HG03432 (cell line): ENCODE measurements at regions not wholly inside any gene's neighbourhood (a gene's known extent, or its start where the extent isn't known, plus 50 kb on each side); places are given as distances from the start of the nearest gene placed in this dataset.
"Not testable (repeated sequence)": the region's sequence is repeated elsewhere in the genome, so short reads cannot be mapped to it uniquely, and the experiment has no call there.

ENCODE experiments used
- ATAC-seq: cut with Tn5 transposase; IDR thresholded peaks from one replicate; pipeline ENCODE4 v1.9.1; 2021; ENCODE audit warnings: mild to moderate bottlenecking, moderate library complexity; ENCODE audit not compliant: unreplicated experiment

GRCh38 chr4:66855956-66856355 lies 689.3 kb downstream of the CENPC start:
- no peak for ATAC-seq

GRCh38 chr4:66853845-66854244 lies 691.5 kb downstream of the CENPC start:
- ATAC-seq, result no peak

GRCh38 chr4:66852843-66853242 lies 692.5 kb downstream of the CENPC start:
- ATAC-seq, result no peak

- no peak for ATAC-seq
Observed at GRCh38 chr4:66849596-66849995, 695.7 kb downstream of the CENPC start.

- no peak for ATAC-seq
Observed at GRCh38 chr4:66842724-66843088, 702.6 kb downstream of the CENPC start.

- no peak for ATAC-seq
Observed at GRCh38 chr4:66842026-66842723, 703.1 kb downstream of the CENPC start.

- no peak for ATAC-seq
Observed at GRCh38 chr4:66840178-66840577, 705.1 kb downstream of the CENPC start.

- ATAC-seq, result no peak
Observed at GRCh38 chr4:66837279-66837922, 707.9 kb downstream of the CENPC start.

GRCh38 chr4:66829310-66829709 lies 716.0 kb downstream of the CENPC start:
- ATAC-seq, result no peak

- ATAC-seq, result no peak
Observed at GRCh38 chr4:66820681-66821080, 724.6 kb downstream of the CENPC start.

GRCh38 chr4:66814277-66814676 lies 731.0 kb downstream of the CENPC start:
- ATAC-seq, result no peak

- ATAC-seq, result no peak
Observed at GRCh38 chr4:66805582-66805981, 739.7 kb downstream of the CENPC start.

- no peak for ATAC-seq
Observed at GRCh38 chr4:66804979-66805378, 740.3 kb downstream of the CENPC start.

GRCh38 chr4:66797608-66798007 lies 747.7 kb downstream of the CENPC start:
- no peak for ATAC-seq

- no peak for ATAC-seq
Observed at GRCh38 chr4:66795724-66796123, 749.6 kb downstream of the CENPC start.

GRCh38 chr4:66794390-66795034 lies 750.8 kb downstream of the CENPC start:
- ATAC-seq, result no peak

- no peak for ATAC-seq
Observed at GRCh38 chr4:66791686-66792085, 753.6 kb downstream of the CENPC start.

- no peak for ATAC-seq
Observed at GRCh38 chr4:66785479-66785878, 759.8 kb downstream of the CENPC start.

- ATAC-seq, result not testable (repeated sequence)
Observed at GRCh38 chr4:66782751-66783150, 762.6 kb downstream of the CENPC start.

GRCh38 chr4:66777097-66777496 lies 768.2 kb downstream of the CENPC start:
- no peak for ATAC-seq

- ATAC-seq, result no peak
Observed at GRCh38 chr4:66769441-66769840, 775.9 kb downstream of the CENPC start.

- no peak for ATAC-seq
Observed at GRCh38 chr4:66767442-66767841, 777.9 kb downstream of the CENPC start.
